ENCODE measurements at regions not wholly inside any gene's neighbourhood (a gene's known extent, or its start where the extent isn't known, plus 50 kb on each side); places are given as distances from the start of the nearest gene placed in this dataset.
"Not testable (repeated sequence)": the region's sequence is repeated elsewhere in the genome, so short reads cannot be mapped to it uniquely, and the experiment has no call there.

DNA sequence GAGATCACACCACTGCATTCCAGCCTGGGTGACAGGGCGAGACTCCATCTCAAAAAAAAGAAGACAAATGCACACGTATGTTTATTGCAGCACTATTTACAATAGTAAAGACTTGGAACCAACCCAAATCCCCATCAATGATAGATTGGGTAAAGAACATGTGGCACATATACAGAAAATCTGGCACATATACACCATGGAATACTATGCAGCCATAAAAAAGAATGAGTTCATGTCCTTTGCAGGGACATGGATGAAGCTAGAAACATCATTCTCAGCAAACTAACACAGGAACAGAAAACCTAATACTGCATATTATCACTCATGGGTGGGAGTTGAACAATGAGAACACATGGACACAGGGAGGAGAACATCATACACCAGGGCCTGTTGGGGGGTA lies 54.5 kb upstream of the KMT2E start:
- H3K4me2 ChIP-seq; H3K79me2 ChIP-seq (replicated peaks; ENCODE audit: insufficient read depth); H3K4me3 ChIP-seq; H3K27ac ChIP-seq (ENCODE audit: low read depth); H3K9me3 Mint-ChIP-seq; H2AFZ ChIP-seq; H3K27me3 Mint-ChIP-seq (ENCODE audit: insufficient read depth, low read depth, poor library complexity); H3K27ac Mint-ChIP-seq; ATAC-seq; H3K4me3 Mint-ChIP-seq; H3K27me3 ChIP-seq (ENCODE audit: insufficient read depth); H3F3A ChIP-seq (replicated peaks; ENCODE audit: low read depth); H3K4me1 Mint-ChIP-seq; H3K36me3 ChIP-seq (ENCODE audit: insufficient read depth); H3K4me1 ChIP-seq (ENCODE audit: insufficient read depth); H3K36me3 Mint-ChIP-seq (ENCODE audit: low read depth); H3K9me2 ChIP-seq (ENCODE audit: insufficient read depth); DNase-seq (ENCODE audit: low spot score); H4K20me1 ChIP-seq (replicated peaks; ENCODE audit: insufficient read depth): not testable (repeated sequence)

DNA sequence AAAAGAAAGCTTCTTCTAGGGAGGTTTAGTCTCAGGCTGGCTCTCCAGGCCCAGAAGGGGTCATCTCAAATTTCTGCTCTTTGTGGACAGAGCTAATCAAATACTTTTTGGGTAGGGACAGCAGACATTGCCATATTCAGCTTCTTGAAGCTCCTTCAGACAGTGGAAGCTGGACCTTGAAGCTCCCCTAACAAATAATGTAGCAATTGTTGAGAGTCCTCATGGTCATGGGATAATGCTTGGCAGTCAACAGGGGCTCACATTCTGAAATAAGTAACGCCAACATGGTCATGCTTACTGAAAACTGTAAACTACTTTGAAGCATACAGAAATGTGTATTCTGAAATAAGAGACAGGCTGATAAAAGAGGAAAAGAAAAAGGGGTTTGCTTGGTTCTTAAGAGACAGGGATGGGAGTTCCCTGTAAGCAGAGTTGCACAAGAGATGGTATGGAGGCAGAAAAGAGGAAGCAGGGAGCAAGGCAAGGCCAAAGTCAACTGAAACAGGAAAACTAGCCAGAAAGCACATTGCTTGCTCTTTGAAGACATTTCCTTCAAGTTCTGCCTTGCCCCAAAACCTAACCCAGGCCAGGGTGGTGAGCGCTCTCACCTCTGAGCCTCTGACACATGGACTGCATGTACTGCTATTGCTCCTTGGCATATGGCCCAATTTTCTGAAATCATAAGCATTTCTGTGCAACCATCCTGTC lies 53.1 kb upstream of the KMT2E start:
- H2AFZ ChIP-seq, result peak overlapping the region; percentile 23; the same call in 1 of the 2 replicates
- no peaks in the 10 kb centered on the region for H3K9me2 ChIP-seq (ENCODE audit: insufficient read depth)
- H3F3A ChIP-seq (replicated peaks; ENCODE audit: low read depth), result no peaks in the 10 kb centered on the region
- H3K79me2 ChIP-seq (replicated peaks; ENCODE audit: insufficient read depth), result no peaks in the 10 kb centered on the region
- no peak overlapping the region for H3K27ac ChIP-seq (ENCODE audit: low read depth)
- no peak for TF ChIP-seq ZNF331 (CRISPR knock-in tag; IDR thresholded peaks at IDR 0.05; ENCODE audit: low read depth)
- DNase-seq (ENCODE audit: low spot score), result no peak
- peaks cover 9% of the 10 kb centered on the region; the same call in 2 of the 3 replicates for H3K9me3 Mint-ChIP-seq
- peaks cover 4% of the 10 kb centered on the region; the same call in 1 of the 3 replicates for H3K36me3 Mint-ChIP-seq (ENCODE audit: low read depth)
- no peak for ATAC-seq
- no peaks in the 10 kb centered on the region for H3K36me3 ChIP-seq (ENCODE audit: insufficient read depth)
- no peak overlapping the region for H3K27ac Mint-ChIP-seq
- no peaks in the 10 kb centered on the region for H3K4me1 ChIP-seq (ENCODE audit: insufficient read depth)
- H3K4me1 Mint-ChIP-seq, result no peaks in the 10 kb centered on the region
- no peaks in the 10 kb centered on the region for H3K27me3 ChIP-seq (ENCODE audit: insufficient read depth)
- no peak overlapping the region for H3K4me3 Mint-ChIP-seq
- H4K20me1 ChIP-seq (replicated peaks; ENCODE audit: insufficient read depth), result no peaks in the 10 kb centered on the region
- no peak overlapping the region for H3K4me2 ChIP-seq
- H3K27me3 Mint-ChIP-seq (ENCODE audit: insufficient read depth, low read depth, poor library complexity), result no peaks in the 10 kb centered on the region
- no peak overlapping the region for H3K4me3 ChIP-seq

DNA sequence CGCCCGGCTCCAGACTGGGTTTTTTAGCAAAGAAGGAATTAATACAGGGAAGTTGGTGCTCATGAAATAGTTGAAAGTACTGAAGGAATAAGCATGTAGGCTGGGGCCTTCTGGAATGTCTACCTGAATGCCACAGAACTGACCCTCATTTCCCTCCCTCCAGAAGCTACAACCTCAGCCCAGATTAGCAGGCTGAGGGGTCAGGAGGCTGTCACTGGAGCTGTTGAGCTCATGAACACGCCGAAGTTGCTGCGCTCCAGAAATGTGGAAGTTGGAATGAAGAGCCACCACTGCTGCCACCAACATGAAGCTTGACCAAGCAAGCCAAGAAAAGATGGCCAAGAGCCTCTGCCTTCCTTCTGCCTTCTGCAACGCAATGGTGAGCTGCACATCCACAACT lies 52.2 kb upstream of the KMT2E start:
- Mint-ChIP-seq H3K9me3 (peaks cover 9% of the 10 kb centered on the region; the same call in 2 of the 3 replicates), H3K36me3 (ENCODE audit: low read depth) (peaks cover 4% of the 10 kb centered on the region; the same call in 1 of the 3 replicates), H3K4me1 (no peaks in the 10 kb centered on the region), H3K27me3 (ENCODE audit: insufficient read depth, low read depth, poor library complexity) (no peaks in the 10 kb centered on the region), H3K4me3 (no peak overlapping the region), H3K27ac (no peak overlapping the region)
- H3K9me2 ChIP-seq (ENCODE audit: insufficient read depth), result no peaks in the 10 kb centered on the region
- no peaks in the 10 kb centered on the region for H4K20me1 ChIP-seq (replicated peaks; ENCODE audit: insufficient read depth)
- no peak for TF ChIP-seq STAT1 (IDR thresholded peaks at IDR 0.05; ENCODE audit: unreplicated experiment)
- TF ChIP-seq, protein P1, sequence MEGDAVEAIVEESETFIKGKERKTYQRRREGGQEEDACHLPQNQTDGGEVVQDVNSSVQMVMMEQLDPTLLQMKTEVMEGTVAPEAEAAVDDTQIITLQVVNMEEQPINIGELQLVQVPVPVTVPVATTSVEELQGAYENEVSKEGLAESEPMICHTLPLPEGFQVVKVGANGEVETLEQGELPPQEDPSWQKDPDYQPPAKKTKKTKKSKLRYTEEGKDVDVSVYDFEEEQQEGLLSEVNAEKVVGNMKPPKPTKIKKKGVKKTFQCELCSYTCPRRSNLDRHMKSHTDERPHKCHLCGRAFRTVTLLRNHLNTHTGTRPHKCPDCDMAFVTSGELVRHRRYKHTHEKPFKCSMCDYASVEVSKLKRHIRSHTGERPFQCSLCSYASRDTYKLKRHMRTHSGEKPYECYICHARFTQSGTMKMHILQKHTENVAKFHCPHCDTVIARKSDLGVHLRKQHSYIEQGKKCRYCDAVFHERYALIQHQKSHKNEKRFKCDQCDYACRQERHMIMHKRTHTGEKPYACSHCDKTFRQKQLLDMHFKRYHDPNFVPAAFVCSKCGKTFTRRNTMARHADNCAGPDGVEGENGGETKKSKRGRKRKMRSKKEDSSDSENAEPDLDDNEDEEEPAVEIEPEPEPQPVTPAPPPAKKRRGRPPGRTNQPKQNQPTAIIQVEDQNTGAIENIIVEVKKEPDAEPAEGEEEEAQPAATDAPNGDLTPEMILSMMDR (conservative IDR thresholded peaks at IDR 0.05; ENCODE audit: low read depth in 2 of 2), result no peak
- H3K27ac ChIP-seq (ENCODE audit: low read depth), result no peak overlapping the region
- H3K4me3 ChIP-seq, result no peak overlapping the region
- no peaks in the 10 kb centered on the region for H3K4me1 ChIP-seq (ENCODE audit: insufficient read depth)
- no peaks in the 10 kb centered on the region for H3K27me3 ChIP-seq (ENCODE audit: insufficient read depth)
- no peaks in the 10 kb centered on the region for H3K79me2 ChIP-seq (replicated peaks; ENCODE audit: insufficient read depth)
- DNase-seq (ENCODE audit: low spot score) (no peak), ATAC-seq (no peak)
- no peak overlapping the region for H2AFZ ChIP-seq
- H3K4me2 ChIP-seq, result no peak overlapping the region
- H3F3A ChIP-seq (replicated peaks; ENCODE audit: low read depth), result no peaks in the 10 kb centered on the region
- H3K36me3 ChIP-seq (ENCODE audit: insufficient read depth), result no peaks in the 10 kb centered on the region
